Astrocyte of the spinal cord (primary cell): ENCODE measurements at regions not wholly inside any gene's neighbourhood (a gene's known extent, or its start where the extent isn't known, plus 50 kb on each side); places are given as distances from the start of the nearest gene placed in this dataset.
A peak's percentile ranks its signal among the peaks of the same experiment; 100 is the strongest.

ENCODE experiments used
- DNase-seq: peaks from one replicate; pipeline ENCODE4 v3.0.0; 2011; ENCODE audit warnings: low read depth, low spot score
- H3K4me3 ChIP-seq: 2 replicates; pipeline ENCODE4 v1.5.1; 2011; ENCODE audit warnings: low read depth, mild to moderate bottlenecking, low read length, moderate library complexity
- CTCF ChIP-seq: IDR thresholded peaks from 2 replicates; pipeline ENCODE4 v1.5.1; 2012; ENCODE audit warnings: low read depth, mild to moderate bottlenecking, low read length, inconsistent platforms
- in situ Hi-C: cut with HindIII; loops from 2 replicates; pipeline ENCODE4 v1.10.0; 2017; ENCODE audit warnings: low sequenced_read_pairs

DNA sequence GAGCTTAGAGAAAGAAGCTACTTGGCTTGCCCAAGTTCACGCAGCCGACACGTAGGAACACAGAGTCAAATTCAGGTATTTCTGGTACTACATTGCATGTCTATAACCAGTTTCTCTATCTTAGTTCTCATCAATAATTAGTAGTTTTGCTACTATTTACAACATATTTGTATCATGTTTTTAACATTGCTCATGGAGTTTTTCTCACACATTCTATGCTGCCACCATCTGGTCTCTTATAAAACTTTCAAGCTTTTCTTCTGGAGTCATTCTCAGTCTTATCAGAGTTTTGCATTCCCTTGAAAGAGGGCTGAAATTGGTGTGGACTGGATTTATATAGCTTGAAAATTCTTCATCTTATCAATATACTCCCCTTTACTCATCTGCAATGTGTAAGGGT, 118.8 kb upstream of the PALMD start:
- no peak overlapping the region for H3K4me3 ChIP-seq
- in situ Hi-C loops = no loop called here
- DNase-seq = peak; percentile 36
- peak; percentile 40 for TF ChIP-seq CTCF

DNA sequence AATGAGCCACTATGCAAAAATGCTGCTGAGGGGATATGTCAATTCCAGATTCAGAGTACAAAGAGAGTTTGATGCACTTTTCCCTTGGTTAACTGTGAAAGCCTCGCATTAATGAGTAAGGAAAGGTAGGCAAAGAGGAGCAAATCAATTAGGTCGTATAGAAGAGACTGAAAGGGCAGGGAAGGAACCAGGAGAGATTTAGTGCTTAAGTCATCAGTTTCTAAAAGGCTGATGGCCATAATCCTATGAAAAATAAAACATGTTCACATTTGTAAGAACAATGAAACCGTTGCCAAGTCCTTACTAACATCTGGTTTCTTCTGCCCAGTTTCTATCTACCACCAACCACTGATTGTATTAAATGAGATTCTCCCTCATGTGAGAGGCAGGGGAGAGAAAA, 118.4 kb upstream of the PALMD start:
- in situ Hi-C loops = no loop called here
- H3K4me3 ChIP-seq = no peak overlapping the region
- DNase-seq = no peak
- TF ChIP-seq CTCF = no peak

- DNase-seq = no peak
- no peak for TF ChIP-seq CTCF
- in situ Hi-C loops = no loop called here
Observed at GRCh38 chr1:99529002-99529401, 116.9 kb upstream of the PALMD start.

GRCh38 chr1:99531578-99532275, 114.2 kb upstream of the PALMD start:
- in situ Hi-C loops = no loop called here
- no peak overlapping the region for H3K4me3 ChIP-seq
- TF ChIP-seq CTCF = no peak
- no peak for DNase-seq

More at GRCh38 chr1:99529002-99529401, 116.9 kb upstream of the PALMD start:
- H3K4me3 ChIP-seq = no peak overlapping the region

DNA sequence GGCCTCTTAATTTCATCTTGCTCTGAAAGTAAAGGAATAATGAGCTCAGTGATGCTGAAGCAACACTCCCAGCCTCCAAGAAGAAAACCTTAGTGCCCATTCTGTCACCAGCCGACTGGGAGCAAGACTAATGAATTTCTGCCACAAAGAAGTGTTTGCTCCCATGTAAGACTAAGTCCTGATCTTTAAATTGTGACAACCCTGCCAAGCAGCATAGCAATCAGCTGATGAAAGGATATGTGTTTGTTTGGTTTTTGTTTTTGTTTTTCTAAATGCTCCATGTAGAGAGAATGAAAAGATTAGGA, 113.7 kb upstream of the PALMD start:
- DNase-seq = no peak
- in situ Hi-C loops = no loop called here
- no peak overlapping the region for H3K4me3 ChIP-seq
- TF ChIP-seq CTCF = no peak

GRCh38 chr1:99533909-99534637, 111.8 kb upstream of the PALMD start:
- TF ChIP-seq CTCF = no peak
- no peak for DNase-seq
- H3K4me3 ChIP-seq = no peak overlapping the region
- in situ Hi-C loops = no loop called here

- in situ Hi-C loops = no loop called here
Observed at GRCh38 chr1:99534638-99534930, 111.3 kb upstream of the PALMD start.

More at GRCh38 chr1:99534638-99534930, 111.3 kb upstream of the PALMD start:
- H3K4me3 ChIP-seq = no peak overlapping the region
- no peak for TF ChIP-seq CTCF
- DNase-seq = no peak
